Ishikawa (cell line): ENCODE measurements at regions not wholly inside any gene's neighbourhood (a gene's known extent, or its start where the extent isn't known, plus 50 kb on each side); places are given as distances from the start of the nearest gene placed in this dataset.

Source experiments
- CEBPB ChIP-seq: IDR thresholded peaks from 2 replicates; pipeline ENCODE4 v1.6.1; 2012
- CREB1 ChIP-seq: IDR thresholded peaks from 2 replicates; pipeline ENCODE4 v1.6.1; 2012; ENCODE audit warnings: low read depth
- EGR1 ChIP-seq: IDR thresholded peaks from 2 replicates; pipeline ENCODE4 v1.6.1; 2012
- EP300 ChIP-seq: IDR thresholded peaks from 2 replicates; pipeline ENCODE4 v1.6.1; 2012; ENCODE audit warnings: borderline replicate concordance
- FOXM1 ChIP-seq: IDR thresholded peaks from 2 replicates; pipeline ENCODE4 v1.6.1; 2012; ENCODE audit warnings: low read depth, borderline replicate concordance
- MAX ChIP-seq: IDR thresholded peaks from 2 replicates; pipeline ENCODE4 v1.6.1; 2012
- NFIC ChIP-seq: IDR thresholded peaks from 2 replicates; pipeline ENCODE4 v1.6.1; 2012
- RAD21 ChIP-seq: IDR thresholded peaks from 2 replicates; pipeline ENCODE4 v1.6.1; 2012; ENCODE audit warnings: low read depth
- REST ChIP-seq: IDR thresholded peaks from 2 replicates; pipeline ENCODE4 v1.6.1; 2012; ENCODE audit warnings: low read depth, mild to moderate bottlenecking
- TAF1 ChIP-seq: IDR thresholded peaks from 2 replicates; pipeline ENCODE4 v1.6.1; 2012; ENCODE audit warnings: low read depth, mild to moderate bottlenecking
- TCF12 ChIP-seq: IDR thresholded peaks from 2 replicates; pipeline ENCODE4 v1.6.1; 2012; ENCODE audit warnings: low read depth
- TEAD4 ChIP-seq: IDR thresholded peaks from 2 replicates; pipeline ENCODE4 v1.6.1; 2012
- USF1 ChIP-seq: IDR thresholded peaks from 2 replicates; pipeline ENCODE4 v1.6.1; 2012
- YY1 ChIP-seq: IDR thresholded peaks from 2 replicates; pipeline ENCODE4 v1.6.1; 2012; ENCODE audit warnings: low read depth
- ZBTB7A ChIP-seq: IDR thresholded peaks from 2 replicates; pipeline ENCODE4 v1.6.1; 2012; ENCODE audit warnings: low read depth

- TF ChIP-seq EP300 (no peak), REST (no peak), YY1 (no peak), EGR1 (no peak), TEAD4 (no peak), TAF1 (no peak), NFIC (no peak)
Measured at GRCh38 chr2:126370201-126370600, 285.8 kb upstream of the GYPC start.

GRCh38 chr2:126372406-126372805 is 283.6 kb upstream of the GYPC start:
- TF ChIP-seq EGR1 (no peak), YY1 (no peak), CEBPB (no peak)

- no peak for TF ChIP-seq REST
- TF ChIP-seq TCF12 = no peak
- TF ChIP-seq NFIC = no peak
- no peak for TF ChIP-seq USF1
- TF ChIP-seq FOXM1 = no peak
- no peak for TF ChIP-seq CEBPB
- no peak for TF ChIP-seq RAD21
- TF ChIP-seq YY1 = no peak
- TF ChIP-seq TEAD4 = no peak
- TF ChIP-seq EGR1 = no peak
- TF ChIP-seq ZBTB7A = no peak
- TF ChIP-seq EP300 = no peak
- TF ChIP-seq MAX = no peak
- no peak for TF ChIP-seq TAF1
- no peak for TF ChIP-seq CREB1
Measured at GRCh38 chr2:126378176-126378575, 277.8 kb upstream of the GYPC start.

- TF ChIP-seq RAD21 = no peak
- TF ChIP-seq TEAD4 = no peak
- TF ChIP-seq NFIC = no peak
Measured at GRCh38 chr2:126381091-126381490, 274.9 kb upstream of the GYPC start.

- TF ChIP-seq TCF12 = no peak
- no peak for TF ChIP-seq EGR1
- no peak for TF ChIP-seq ZBTB7A
- TF ChIP-seq REST = no peak
- no peak for TF ChIP-seq EP300
- TF ChIP-seq FOXM1 = no peak
- TF ChIP-seq USF1 = no peak
- no peak for TF ChIP-seq RAD21
- no peak for TF ChIP-seq NFIC
- TF ChIP-seq TEAD4 = no peak
Measured at GRCh38 chr2:126382998-126383397, 273.0 kb upstream of the GYPC start.

GRCh38 chr2:126383800-126384199 is 272.2 kb upstream of the GYPC start:
- TF ChIP-seq TEAD4 (no peak), USF1 (no peak), ZBTB7A (no peak), FOXM1 (no peak)
